WTC11 (cell line): ENCODE measurements at regions not wholly inside any gene's neighbourhood (a gene's known extent, or its start where the extent isn't known, plus 50 kb on each side); places are given as distances from the start of the nearest gene placed in this dataset.

Source experiments
- ATAC-seq: fragments of 200-7000 bp; cut with Tn5 transposase; 2 replicates; pipeline ENCODE4 v1.10.0; 2021; ENCODE audit warnings: mild to moderate bottlenecking, moderate library complexity
- CTCF ChIA-PET: fragments of 300-600 bp; sonication (Branson Sonifier 250); formaldehyde crosslinking; loops from one replicate; lab custom pipeline; 2021; ENCODE audit warnings: antibody characterized with exemption; lab: Charles Lee
- POLR2A ChIA-PET: fragments of 350-600 bp; sonication (Branson Sonifier 250); formaldehyde crosslinking; loops from one replicate; lab custom pipeline; 2021; ENCODE audit warnings: antibody characterized with exemption; lab: Charles Lee
- DNase-seq: peaks from one replicate; pipeline ENCODE4 v3.0.0; 2021; ENCODE audit warnings: low spot score
- H3K27ac Mint-ChIP-seq: 2 replicates; pipeline ENCODE4 v1.8.0; 2021; ENCODE audit warnings: mixed read lengths
- H3K27me3 Mint-ChIP-seq: 2 replicates; pipeline ENCODE4 v1.8.0; 2021; ENCODE audit warnings: low read depth, mild to moderate bottlenecking, moderate library complexity, mixed read lengths
- H3K36me3 Mint-ChIP-seq: 2 replicates; pipeline ENCODE4 v1.8.0; 2021; ENCODE audit warnings: mixed read lengths
- H3K4me1 Mint-ChIP-seq: 2 replicates; pipeline ENCODE4 v1.8.0; 2022; ENCODE audit warnings: mixed read lengths
- H3K4me3 Mint-ChIP-seq: 2 replicates; pipeline ENCODE4 v1.8.0; 2021; ENCODE audit warnings: mild to moderate bottlenecking, moderate library complexity, mixed read lengths
- H3K9me3 Mint-ChIP-seq: 2 replicates; pipeline ENCODE4 v1.8.0; 2021; ENCODE audit warnings: mixed read lengths
- ESRRA ChIP-seq: sonication (generic); formaldehyde crosslinking; IDR thresholded peaks from 2 replicates; pipeline ENCODE4 v1.8.1; 2022; ENCODE audit warnings: mild to moderate bottlenecking, missing genetic modification reagents, borderline replicate concordance
- GRHL2 ChIP-seq: fragments of 250-450 bp; sonication (Bioruptor Pico); IDR thresholded peaks from 2 replicates; pipeline ENCODE4 v1.8.0; 2022; ENCODE audit warnings: mild to moderate bottlenecking, moderate library complexity; ENCODE audit not compliant: insufficient replicate concordance, severe bottlenecking
- GTF2I ChIP-seq: fragments of 250-450 bp; sonication (Bioruptor Pico); conservative IDR thresholded peaks from 2 replicates; pipeline ENCODE4 v1.4.0; 2021; ENCODE audit warnings: mild to moderate bottlenecking
- JAZF1 ChIP-seq: fragments of 250-450 bp; sonication (Bioruptor Pico); IDR thresholded peaks from 2 replicates; pipeline ENCODE4 v1.9.0; 2021; ENCODE audit warnings: moderate library complexity, mild to moderate bottlenecking, inconsistent platforms
- JUN ChIP-seq: sonication (generic); formaldehyde crosslinking; IDR thresholded peaks from 2 replicates; pipeline ENCODE4 v1.8.0; 2023; ENCODE audit warnings: mild to moderate bottlenecking, missing genetic modification reagents
- PRRX2 ChIP-seq: fragments of 250-450 bp; sonication (Bioruptor Pico); IDR thresholded peaks from 2 replicates; pipeline ENCODE4 v1.8.0; 2021; ENCODE audit warnings: mild to moderate bottlenecking
- ZBTB21 ChIP-seq: sonication (generic); formaldehyde crosslinking; IDR thresholded peaks from 2 replicates; pipeline ENCODE4 v1.8.1; 2023; ENCODE audit warnings: mild to moderate bottlenecking, missing genetic modification reagents, borderline replicate concordance
- ZNF121 ChIP-seq: sonication (generic); formaldehyde crosslinking; IDR thresholded peaks from 2 replicates; pipeline ENCODE4 v1.8.0; 2023; ENCODE audit warnings: missing genetic modification reagents
- ZNF138 ChIP-seq: sonication (generic); formaldehyde crosslinking; conservative IDR thresholded peaks from 2 replicates; pipeline ENCODE4 v1.8.1; 2022; ENCODE audit warnings: mild to moderate bottlenecking, moderate library complexity, missing genetic modification reagents
- ZNF219 ChIP-seq: sonication (generic); formaldehyde crosslinking; IDR thresholded peaks from 2 replicates; pipeline ENCODE4 v1.8.0; 2023; ENCODE audit warnings: missing genetic modification reagents, mild to moderate bottlenecking, borderline replicate concordance
- TF ChIP-seq, protein P1 (sequence below): sonication (generic); formaldehyde crosslinking; IDR thresholded peaks from 2 replicates; pipeline ENCODE4 v1.8.0; 2022; ENCODE audit warnings: missing genetic modification reagents
- TF ChIP-seq, protein P2 (sequence below): sonication (generic); formaldehyde crosslinking; IDR thresholded peaks from 2 replicates; pipeline ENCODE4 v1.8.1; 2022; ENCODE audit warnings: low read depth, mild to moderate bottlenecking, moderate library complexity, missing genetic modification reagents, borderline replicate concordance
- TF ChIP-seq, protein P3 (sequence below): fragments of 250-450 bp; sonication (Bioruptor Pico); IDR thresholded peaks from 2 replicates; pipeline ENCODE4 v1.9.0; 2021; ENCODE audit warnings: mild to moderate bottlenecking
- TF ChIP-seq, protein P4 (sequence below): sonication (generic); formaldehyde crosslinking; IDR thresholded peaks from 2 replicates; pipeline ENCODE4 v1.8.1; 2023; ENCODE audit warnings: mild to moderate bottlenecking, missing genetic modification reagents, borderline replicate concordance
- TF ChIP-seq, protein P5 (sequence below): fragments of 250-450 bp; sonication (Bioruptor Pico); IDR thresholded peaks from 2 replicates; pipeline ENCODE4 v1.9.0; 2021; ENCODE audit warnings: mild to moderate bottlenecking, borderline replicate concordance
- TF ChIP-seq, protein P6 (sequence below): sonication (generic); formaldehyde crosslinking; IDR thresholded peaks from 2 replicates; pipeline ENCODE4 v1.8.0; 2023; ENCODE audit warnings: missing genetic modification reagents

DNA sequence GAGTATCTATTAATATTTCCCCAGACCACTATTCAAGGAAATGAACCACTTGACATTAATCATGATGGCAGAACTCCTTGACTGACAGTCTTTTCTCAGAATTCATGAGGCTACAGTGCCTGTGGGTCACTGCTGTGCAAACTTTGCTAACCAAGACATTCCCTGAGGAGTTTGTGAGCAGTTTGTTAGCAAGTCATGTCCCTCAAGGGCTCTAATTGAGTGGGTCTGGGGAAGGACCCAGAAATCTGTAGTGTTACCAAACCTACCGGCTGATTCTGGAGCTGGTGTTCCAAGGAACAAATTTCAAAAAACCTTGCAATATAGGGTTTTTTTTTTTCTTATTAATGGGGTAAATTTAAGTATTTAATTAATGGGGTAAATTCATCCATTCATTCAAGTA, 103.2 kb upstream of the VANGL1 start:
- CTCF ChIA-PET: no interaction called here
- POLR2A ChIA-PET: no interaction called here
- Mint-ChIP-seq H3K36me3 (no peaks in the 10 kb centered on the region), H3K4me1 (peaks cover 5% of the 10 kb centered on the region), H3K27me3 (no peaks in the 10 kb centered on the region; the same call in 1 of the 2 replicates), H3K9me3 (peaks cover 5% of the 10 kb centered on the region), H3K27ac (no peak overlapping the region), H3K4me3 (no peak overlapping the region)
- DNase-seq: no peak
- no peak for ATAC-seq
- TF ChIP-seq, protein P1, sequence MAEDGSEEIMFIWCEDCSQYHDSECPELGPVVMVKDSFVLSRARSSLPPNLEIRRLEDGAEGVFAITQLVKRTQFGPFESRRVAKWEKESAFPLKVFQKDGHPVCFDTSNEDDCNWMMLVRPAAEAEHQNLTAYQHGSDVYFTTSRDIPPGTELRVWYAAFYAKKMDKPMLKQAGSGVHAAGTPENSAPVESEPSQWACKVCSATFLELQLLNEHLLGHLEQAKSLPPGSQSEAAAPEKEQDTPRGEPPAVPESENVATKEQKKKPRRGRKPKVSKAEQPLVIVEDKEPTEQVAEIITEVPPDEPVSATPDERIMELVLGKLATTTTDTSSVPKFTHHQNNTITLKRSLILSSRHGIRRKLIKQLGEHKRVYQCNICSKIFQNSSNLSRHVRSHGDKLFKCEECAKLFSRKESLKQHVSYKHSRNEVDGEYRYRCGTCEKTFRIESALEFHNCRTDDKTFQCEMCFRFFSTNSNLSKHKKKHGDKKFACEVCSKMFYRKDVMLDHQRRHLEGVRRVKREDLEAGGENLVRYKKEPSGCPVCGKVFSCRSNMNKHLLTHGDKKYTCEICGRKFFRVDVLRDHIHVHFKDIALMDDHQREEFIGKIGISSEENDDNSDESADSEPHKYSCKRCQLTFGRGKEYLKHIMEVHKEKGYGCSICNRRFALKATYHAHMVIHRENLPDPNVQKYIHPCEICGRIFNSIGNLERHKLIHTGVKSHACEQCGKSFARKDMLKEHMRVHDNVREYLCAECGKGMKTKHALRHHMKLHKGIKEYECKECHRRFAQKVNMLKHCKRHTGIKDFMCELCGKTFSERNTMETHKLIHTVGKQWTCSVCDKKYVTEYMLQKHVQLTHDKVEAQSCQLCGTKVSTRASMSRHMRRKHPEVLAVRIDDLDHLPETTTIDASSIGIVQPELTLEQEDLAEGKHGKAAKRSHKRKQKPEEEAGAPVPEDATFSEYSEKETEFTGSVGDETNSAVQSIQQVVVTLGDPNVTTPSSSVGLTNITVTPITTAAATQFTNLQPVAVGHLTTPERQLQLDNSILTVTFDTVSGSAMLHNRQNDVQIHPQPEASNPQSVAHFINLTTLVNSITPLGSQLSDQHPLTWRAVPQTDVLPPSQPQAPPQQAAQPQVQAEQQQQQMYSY (CRISPR knock-in tag): no peak
- TF ChIP-seq GRHL2 (CRISPR knock-in tag): no peak

DNA sequence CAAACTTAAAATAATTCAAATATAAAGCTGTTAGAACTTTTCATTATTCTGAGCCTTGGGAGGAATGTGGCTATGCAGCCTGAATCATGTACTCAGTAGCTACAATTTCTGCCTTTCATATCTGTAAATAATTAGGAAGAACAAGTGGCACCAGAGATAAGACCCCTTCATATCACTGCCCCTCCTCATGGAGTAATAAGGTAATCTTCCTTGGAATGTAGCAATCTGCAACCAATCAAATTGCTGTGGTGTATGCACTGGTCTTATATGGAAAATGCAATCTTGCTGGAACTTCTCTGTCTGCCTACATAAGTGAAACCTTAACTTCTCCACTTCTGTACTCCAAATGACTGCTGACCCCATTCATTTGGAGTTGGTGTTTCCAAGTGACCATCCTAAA, 104.4 kb upstream of the VANGL1 start:
- no peak overlapping the region for H3K27ac Mint-ChIP-seq
- no peak for DNase-seq
- no peaks in the 10 kb centered on the region; the same call in 1 of the 2 replicates for H3K27me3 Mint-ChIP-seq
- TF ChIP-seq ZNF219 (CRISPR knock-in tag) (no peak), ZNF138 (CRISPR knock-in tag) (no peak), GTF2I (CRISPR knock-in tag) (no peak), PRRX2 (no peak)
- TF ChIP-seq, protein P2, sequence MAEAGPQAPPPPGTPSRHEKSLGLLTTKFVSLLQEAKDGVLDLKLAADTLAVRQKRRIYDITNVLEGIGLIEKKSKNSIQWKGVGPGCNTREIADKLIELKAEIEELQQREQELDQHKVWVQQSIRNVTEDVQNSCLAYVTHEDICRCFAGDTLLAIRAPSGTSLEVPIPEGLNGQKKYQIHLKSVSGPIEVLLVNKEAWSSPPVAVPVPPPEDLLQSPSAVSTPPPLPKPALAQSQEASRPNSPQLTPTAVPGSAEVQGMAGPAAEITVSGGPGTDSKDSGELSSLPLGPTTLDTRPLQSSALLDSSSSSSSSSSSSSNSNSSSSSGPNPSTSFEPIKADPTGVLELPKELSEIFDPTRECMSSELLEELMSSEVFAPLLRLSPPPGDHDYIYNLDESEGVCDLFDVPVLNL (CRISPR knock-in tag): no peak
- TF ChIP-seq, protein P3, sequence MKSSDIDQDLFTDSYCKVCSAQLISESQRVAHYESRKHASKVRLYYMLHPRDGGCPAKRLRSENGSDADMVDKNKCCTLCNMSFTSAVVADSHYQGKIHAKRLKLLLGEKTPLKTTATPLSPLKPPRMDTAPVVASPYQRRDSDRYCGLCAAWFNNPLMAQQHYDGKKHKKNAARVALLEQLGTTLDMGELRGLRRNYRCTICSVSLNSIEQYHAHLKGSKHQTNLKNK: no peak
- TF ChIP-seq, protein P4, sequence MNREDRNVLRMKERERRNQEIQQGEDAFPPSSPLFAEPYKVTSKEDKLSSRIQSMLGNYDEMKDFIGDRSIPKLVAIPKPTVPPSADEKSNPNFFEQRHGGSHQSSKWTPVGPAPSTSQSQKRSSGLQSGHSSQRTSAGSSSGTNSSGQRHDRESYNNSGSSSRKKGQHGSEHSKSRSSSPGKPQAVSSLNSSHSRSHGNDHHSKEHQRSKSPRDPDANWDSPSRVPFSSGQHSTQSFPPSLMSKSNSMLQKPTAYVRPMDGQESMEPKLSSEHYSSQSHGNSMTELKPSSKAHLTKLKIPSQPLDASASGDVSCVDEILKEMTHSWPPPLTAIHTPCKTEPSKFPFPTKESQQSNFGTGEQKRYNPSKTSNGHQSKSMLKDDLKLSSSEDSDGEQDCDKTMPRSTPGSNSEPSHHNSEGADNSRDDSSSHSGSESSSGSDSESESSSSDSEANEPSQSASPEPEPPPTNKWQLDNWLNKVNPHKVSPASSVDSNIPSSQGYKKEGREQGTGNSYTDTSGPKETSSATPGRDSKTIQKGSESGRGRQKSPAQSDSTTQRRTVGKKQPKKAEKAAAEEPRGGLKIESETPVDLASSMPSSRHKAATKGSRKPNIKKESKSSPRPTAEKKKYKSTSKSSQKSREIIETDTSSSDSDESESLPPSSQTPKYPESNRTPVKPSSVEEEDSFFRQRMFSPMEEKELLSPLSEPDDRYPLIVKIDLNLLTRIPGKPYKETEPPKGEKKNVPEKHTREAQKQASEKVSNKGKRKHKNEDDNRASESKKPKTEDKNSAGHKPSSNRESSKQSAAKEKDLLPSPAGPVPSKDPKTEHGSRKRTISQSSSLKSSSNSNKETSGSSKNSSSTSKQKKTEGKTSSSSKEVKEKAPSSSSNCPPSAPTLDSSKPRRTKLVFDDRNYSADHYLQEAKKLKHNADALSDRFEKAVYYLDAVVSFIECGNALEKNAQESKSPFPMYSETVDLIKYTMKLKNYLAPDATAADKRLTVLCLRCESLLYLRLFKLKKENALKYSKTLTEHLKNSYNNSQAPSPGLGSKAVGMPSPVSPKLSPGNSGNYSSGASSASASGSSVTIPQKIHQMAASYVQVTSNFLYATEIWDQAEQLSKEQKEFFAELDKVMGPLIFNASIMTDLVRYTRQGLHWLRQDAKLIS (CRISPR knock-in tag): no peak
- TF ChIP-seq, all 79 proteins: peak for 0
- no peak overlapping the region for H3K4me3 Mint-ChIP-seq
- no peaks in the 10 kb centered on the region for H3K36me3 Mint-ChIP-seq
- CTCF ChIA-PET: no interaction called here
- no peak for ATAC-seq
- POLR2A ChIA-PET: no interaction called here
- peaks cover 17% of the 10 kb centered on the region for H3K4me1 Mint-ChIP-seq
- peaks cover 5% of the 10 kb centered on the region for H3K9me3 Mint-ChIP-seq

DNA sequence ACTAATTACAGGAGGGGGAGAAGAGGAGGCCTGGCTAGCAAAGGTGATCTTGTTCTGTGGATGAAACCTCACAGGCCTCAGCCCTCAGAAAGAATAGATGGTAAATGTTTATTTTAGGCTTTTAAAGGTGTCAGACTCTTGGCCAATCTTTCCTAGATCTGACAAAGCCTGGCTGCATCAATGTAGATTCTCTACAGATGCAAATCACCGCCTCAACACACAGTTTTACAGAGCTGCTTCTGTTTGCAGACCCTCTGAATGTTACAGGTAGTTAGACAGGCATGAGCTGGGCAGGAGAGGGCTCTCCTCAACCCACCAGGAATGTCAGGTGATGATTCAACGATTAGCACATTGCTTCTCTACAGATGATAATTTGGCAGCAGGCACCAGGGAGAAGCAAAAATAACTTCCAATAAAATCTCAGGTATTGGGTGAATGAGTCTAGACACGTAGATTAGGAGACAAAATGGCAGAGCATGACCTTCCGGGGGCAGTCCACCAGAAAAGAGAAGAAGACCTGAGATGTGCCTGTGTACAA, 105.4 kb upstream of the VANGL1 start:
- CTCF ChIA-PET: no interaction called here
- Mint-ChIP-seq H3K4me1 (peaks cover 27% of the 10 kb centered on the region), H3K27me3 (no peaks in the 10 kb centered on the region; the same call in 1 of the 2 replicates), H3K4me3 (no peak overlapping the region), H3K27ac (no peak overlapping the region; the same call in 1 of the 2 replicates), H3K36me3 (no peaks in the 10 kb centered on the region), H3K9me3 (peaks cover 5% of the 10 kb centered on the region)
- DNase-seq: no peak
- POLR2A ChIA-PET: no interaction called here
- no peak for ATAC-seq
- TF ChIP-seq JUN (CRISPR knock-in tag) (no peak), ZNF121 (CRISPR knock-in tag) (no peak), JAZF1 (CRISPR knock-in tag) (no peak), ESRRA (CRISPR knock-in tag) (no peak), ZBTB21 (no peak)
- TF ChIP-seq, protein P5, sequence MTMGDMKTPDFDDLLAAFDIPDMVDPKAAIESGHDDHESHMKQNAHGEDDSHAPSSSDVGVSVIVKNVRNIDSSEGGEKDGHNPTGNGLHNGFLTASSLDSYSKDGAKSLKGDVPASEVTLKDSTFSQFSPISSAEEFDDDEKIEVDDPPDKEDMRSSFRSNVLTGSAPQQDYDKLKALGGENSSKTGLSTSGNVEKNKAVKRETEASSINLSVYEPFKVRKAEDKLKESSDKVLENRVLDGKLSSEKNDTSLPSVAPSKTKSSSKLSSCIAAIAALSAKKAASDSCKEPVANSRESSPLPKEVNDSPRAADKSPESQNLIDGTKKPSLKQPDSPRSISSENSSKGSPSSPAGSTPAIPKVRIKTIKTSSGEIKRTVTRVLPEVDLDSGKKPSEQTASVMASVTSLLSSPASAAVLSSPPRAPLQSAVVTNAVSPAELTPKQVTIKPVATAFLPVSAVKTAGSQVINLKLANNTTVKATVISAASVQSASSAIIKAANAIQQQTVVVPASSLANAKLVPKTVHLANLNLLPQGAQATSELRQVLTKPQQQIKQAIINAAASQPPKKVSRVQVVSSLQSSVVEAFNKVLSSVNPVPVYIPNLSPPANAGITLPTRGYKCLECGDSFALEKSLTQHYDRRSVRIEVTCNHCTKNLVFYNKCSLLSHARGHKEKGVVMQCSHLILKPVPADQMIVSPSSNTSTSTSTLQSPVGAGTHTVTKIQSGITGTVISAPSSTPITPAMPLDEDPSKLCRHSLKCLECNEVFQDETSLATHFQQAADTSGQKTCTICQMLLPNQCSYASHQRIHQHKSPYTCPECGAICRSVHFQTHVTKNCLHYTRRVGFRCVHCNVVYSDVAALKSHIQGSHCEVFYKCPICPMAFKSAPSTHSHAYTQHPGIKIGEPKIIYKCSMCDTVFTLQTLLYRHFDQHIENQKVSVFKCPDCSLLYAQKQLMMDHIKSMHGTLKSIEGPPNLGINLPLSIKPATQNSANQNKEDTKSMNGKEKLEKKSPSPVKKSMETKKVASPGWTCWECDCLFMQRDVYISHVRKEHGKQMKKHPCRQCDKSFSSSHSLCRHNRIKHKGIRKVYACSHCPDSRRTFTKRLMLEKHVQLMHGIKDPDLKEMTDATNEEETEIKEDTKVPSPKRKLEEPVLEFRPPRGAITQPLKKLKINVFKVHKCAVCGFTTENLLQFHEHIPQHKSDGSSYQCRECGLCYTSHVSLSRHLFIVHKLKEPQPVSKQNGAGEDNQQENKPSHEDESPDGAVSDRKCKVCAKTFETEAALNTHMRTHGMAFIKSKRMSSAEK (CRISPR knock-in tag): no peak
- TF ChIP-seq, protein P6, sequence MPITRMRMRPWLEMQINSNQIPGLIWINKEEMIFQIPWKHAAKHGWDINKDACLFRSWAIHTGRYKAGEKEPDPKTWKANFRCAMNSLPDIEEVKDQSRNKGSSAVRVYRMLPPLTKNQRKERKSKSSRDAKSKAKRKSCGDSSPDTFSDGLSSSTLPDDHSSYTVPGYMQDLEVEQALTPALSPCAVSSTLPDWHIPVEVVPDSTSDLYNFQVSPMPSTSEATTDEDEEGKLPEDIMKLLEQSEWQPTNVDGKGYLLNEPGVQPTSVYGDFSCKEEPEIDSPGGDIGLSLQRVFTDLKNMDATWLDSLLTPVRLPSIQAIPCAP: no peak
